NB4 (cell line): ENCODE measurements at regions not wholly inside any gene's neighbourhood (a gene's known extent, or its start where the extent isn't known, plus 50 kb on each side); places are given as distances from the start of the nearest gene placed in this dataset.

Experiments used
- POLR2A ChIP-seq: IDR thresholded peaks from 2 replicates; pipeline ENCODE4 v1.6.1; 2011; ENCODE audit warnings: mild to moderate bottlenecking; ENCODE audit not compliant: insufficient read length; ENCODE audit errors: extremely low read depth
- TF ChIP-seq, protein P1 (sequence below): IDR thresholded peaks from one replicate; pipeline ENCODE4 v1.5.1; 2012; ENCODE audit warnings: low read depth, low read length

GRCh38 chr14:104249089-104249488 lies 110.7 kb downstream of the KIF26A start:
- TF ChIP-seq, protein P1, sequence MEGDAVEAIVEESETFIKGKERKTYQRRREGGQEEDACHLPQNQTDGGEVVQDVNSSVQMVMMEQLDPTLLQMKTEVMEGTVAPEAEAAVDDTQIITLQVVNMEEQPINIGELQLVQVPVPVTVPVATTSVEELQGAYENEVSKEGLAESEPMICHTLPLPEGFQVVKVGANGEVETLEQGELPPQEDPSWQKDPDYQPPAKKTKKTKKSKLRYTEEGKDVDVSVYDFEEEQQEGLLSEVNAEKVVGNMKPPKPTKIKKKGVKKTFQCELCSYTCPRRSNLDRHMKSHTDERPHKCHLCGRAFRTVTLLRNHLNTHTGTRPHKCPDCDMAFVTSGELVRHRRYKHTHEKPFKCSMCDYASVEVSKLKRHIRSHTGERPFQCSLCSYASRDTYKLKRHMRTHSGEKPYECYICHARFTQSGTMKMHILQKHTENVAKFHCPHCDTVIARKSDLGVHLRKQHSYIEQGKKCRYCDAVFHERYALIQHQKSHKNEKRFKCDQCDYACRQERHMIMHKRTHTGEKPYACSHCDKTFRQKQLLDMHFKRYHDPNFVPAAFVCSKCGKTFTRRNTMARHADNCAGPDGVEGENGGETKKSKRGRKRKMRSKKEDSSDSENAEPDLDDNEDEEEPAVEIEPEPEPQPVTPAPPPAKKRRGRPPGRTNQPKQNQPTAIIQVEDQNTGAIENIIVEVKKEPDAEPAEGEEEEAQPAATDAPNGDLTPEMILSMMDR: no peak
- no peak for TF ChIP-seq POLR2A
